NCI-H748 (cell line): ENCODE measurements at regions not wholly inside any gene's neighbourhood (a gene's known extent, or its start where the extent isn't known, plus 50 kb on each side); places are given as distances from the start of the nearest gene placed in this dataset.

Source experiments
- DNase-seq: peaks from one replicate; lab custom pipeline; 2025; ENCODE audit not compliant: unreplicated experiment; lab: John Stamatoyannopoulos, UW

GRCh38 chr7:15938115-15938514, 251.6 kb upstream of the MEOX2 start:
- no peak for DNase-seq

GRCh38 chr7:15937571-15937970, 251.1 kb upstream of the MEOX2 start:
- DNase-seq: no peak

- DNase-seq: no peak
These were observed 250.5 kb upstream of the MEOX2 start for GRCh38 chr7:15936991-15937390.

GRCh38 chr7:15932318-15932717, 245.8 kb upstream of the MEOX2 start:
- DNase-seq: no peak

GRCh38 chr7:15929411-15929810, 242.9 kb upstream of the MEOX2 start:
- DNase-seq: no peak

- DNase-seq: no peak
These were observed 239.1 kb upstream of the MEOX2 start for GRCh38 chr7:15925608-15926007.

- DNase-seq: no peak
These were observed 238.4 kb upstream of the MEOX2 start for GRCh38 chr7:15924910-15925309.

GRCh38 chr7:15922002-15922401, 235.5 kb upstream of the MEOX2 start:
- DNase-seq: no peak

GRCh38 chr7:15921576-15921975, 235.1 kb upstream of the MEOX2 start:
- DNase-seq: no peak

- no peak for DNase-seq
These were observed 234.5 kb upstream of the MEOX2 start for GRCh38 chr7:15920953-15921352.

GRCh38 chr7:15916681-15917380, 230.3 kb upstream of the MEOX2 start:
- DNase-seq: no peak

- no peak for DNase-seq
These were observed 229.3 kb upstream of the MEOX2 start for GRCh38 chr7:15915686-15916293.

GRCh38 chr7:15914611-15915010, 228.1 kb upstream of the MEOX2 start:
- DNase-seq: no peak

- no peak for DNase-seq
These were observed 220.0 kb upstream of the MEOX2 start for GRCh38 chr7:15906436-15906835.

- no peak for DNase-seq
These were observed 219.0 kb upstream of the MEOX2 start for GRCh38 chr7:15905251-15906040.

- no peak for DNase-seq
These were observed 204.8 kb upstream of the MEOX2 start for GRCh38 chr7:15891151-15891881.

GRCh38 chr7:15889507-15889906, 203.0 kb upstream of the MEOX2 start:
- DNase-seq: peak; percentile 45

- DNase-seq: no peak
These were observed 201.6 kb upstream of the MEOX2 start for GRCh38 chr7:15888090-15888489.

GRCh38 chr7:15886626-15887025, 200.1 kb upstream of the MEOX2 start:
- DNase-seq: no peak

- no peak for DNase-seq
These were observed 199.2 kb upstream of the MEOX2 start for GRCh38 chr7:15885678-15886077.

GRCh38 chr7:15874774-15875173, 188.3 kb upstream of the MEOX2 start:
- no peak for DNase-seq
